PC-9 (cell line): ENCODE measurements at regions not wholly inside any gene's neighbourhood (a gene's known extent, or its start where the extent isn't known, plus 50 kb on each side); places are given as distances from the start of the nearest gene placed in this dataset.

ENCODE experiments used
- BruUV-seq: library from RNA; stranded (reverse); fragments of 400-500 nt; replicated peaks from 2 replicates; lab custom pipeline; 2021; lab: Mats Ljungman, UMichigan
- CTCF ChIA-PET: fragments of 300-600 bp; sonication (Branson Sonifier 250); formaldehyde crosslinking; loops from one replicate; lab custom pipeline; 2022; ENCODE audit warnings: antibody characterized with exemption; lab: Charles Lee
- POLR2A ChIA-PET: fragments of 300-600 bp; sonication (Branson Sonifier 250); formaldehyde crosslinking; loops from one replicate; lab custom pipeline; 2022; ENCODE audit warnings: antibody characterized with exemption; ENCODE audit not compliant: unreplicated experiment; lab: Charles Lee
- DNase-seq, 2 experiments: peaks; one replicate each; pipeline versions ENCODE4 v3.0.0 to v3.0.0-alpha.2; 2015 to 2022; ENCODE audit warnings: mixed read lengths in 1 of 2
- H2AFZ ChIP-seq: fragments of 200-600 bp; sonication (generic); 2 replicates; pipeline ENCODE4 v1.8.1; 2017; ENCODE audit warnings: antibody characterized with exemption
- H3F3A ChIP-seq: fragments of 200-600 bp; sonication (generic); 2 replicates; pipeline ENCODE4 v1.8.1; 2017; ENCODE audit warnings: antibody characterized with exemption, mild to moderate bottlenecking, low read depth; ENCODE audit not compliant: insufficient read depth
- H3K27ac ChIP-seq: fragments of 200-600 bp; sonication (generic); 2 replicates; pipeline ENCODE4 v1.6.1; 2016; ENCODE audit warnings: mixed run types
- H3K27me3 ChIP-seq: fragments of 200-600 bp; sonication (generic); 2 replicates; pipeline ENCODE4 v1.6.1; 2016; ENCODE audit warnings: low read depth, mixed run types; ENCODE audit not compliant: insufficient read depth
- H3K36me3 ChIP-seq: fragments of 200-600 bp; sonication (generic); 2 replicates; pipeline ENCODE4 v1.6.1; 2016; ENCODE audit warnings: low read depth, mixed run types
- H3K4me1 ChIP-seq: fragments of 200-600 bp; sonication (generic); replicated peaks from 2 replicates; pipeline ENCODE4 v1.6.1; 2016; ENCODE audit warnings: mixed run types; ENCODE audit not compliant: insufficient read depth
- H3K4me2 ChIP-seq: fragments of 200-600 bp; sonication (generic); 2 replicates; pipeline ENCODE4 v1.6.1; 2017; ENCODE audit warnings: mixed run types
- H3K4me3 ChIP-seq: fragments of 200-600 bp; sonication (generic); 2 replicates; pipeline ENCODE4 v1.6.1; 2016; ENCODE audit warnings: mixed run types
- H3K79me2 ChIP-seq: fragments of 200-600 bp; sonication (generic); 2 replicates; pipeline ENCODE4 v1.6.1; 2017; ENCODE audit warnings: low read depth, mixed run types
- H3K9me2 ChIP-seq: fragments of 200-600 bp; sonication (generic); 2 replicates; pipeline ENCODE4 v1.8.1; 2017; ENCODE audit warnings: mild to moderate bottlenecking; ENCODE audit not compliant: insufficient read depth
- H3K9me3 ChIP-seq: fragments of 200-600 bp; sonication (generic); 2 replicates; pipeline ENCODE4 v1.8.1; 2016; ENCODE audit warnings: low read depth; ENCODE audit not compliant: insufficient read depth
- H4K20me1 ChIP-seq: fragments of 200-600 bp; sonication (generic); 2 replicates; pipeline ENCODE4 v1.8.1; 2017; ENCODE audit not compliant: insufficient read depth
- CTCF ChIP-seq: fragments of 200-600 bp; sonication (generic); conservative IDR thresholded peaks from 2 replicates; pipeline ENCODE4 v1.6.1; 2017; ENCODE audit warnings: mixed run types, antibody characterized with exemption, mild to moderate bottlenecking, moderate library complexity
- EZH2 ChIP-seq: fragments of 200-600 bp; sonication (generic); IDR thresholded peaks from 2 replicates; pipeline ENCODE4 v1.8.0; 2017; ENCODE audit warnings: antibody characterized with exemption, low read depth
- intact Hi-C: fragments of 100-400 bp; cut with micrococcal nuclease; formaldehyde crosslinking; loops from one replicate; pipeline ENCODE4 v1.10.0; 2022; ENCODE audit not compliant: unreplicated experiment

GRCh38 chr2:20509301-20509769 lies 62.5 kb downstream of the RHOB start:
- no peaks in the 10 kb centered on the region for H3K9me3 ChIP-seq
- H3K27ac ChIP-seq: no peak overlapping the region
- TF ChIP-seq CTCF (no peak), EZH2 (no peak)
- H3K4me2 ChIP-seq: no peak overlapping the region
- CTCF ChIA-PET: interaction anchor here (0.6 to 1.2 kb wide), 7 partner anchors 17 to 1300 kb away, joined by 3 to 8 read pairs (median 4); no protein-coding TSS in a partner anchor
- H3F3A ChIP-seq: 0 out of 2 replicates have a peak, but pooled peaks cover 12% of the 10 kb centered on the region
- H4K20me1 ChIP-seq: no peaks in the 10 kb centered on the region
- POLR2A ChIA-PET: interaction anchor here (0.6 to 1.2 kb wide), 8 partner anchors 13 to 273 kb away, joined by 3 to 27 read pairs (median 10); partner anchors contain the start of gene RHOB
- H3K4me1 ChIP-seq: peaks cover 4% of the 10 kb centered on the region
- H3K36me3 ChIP-seq: no peaks in the 10 kb centered on the region
- DNase-seq: peak in 1 of 2 experiments; percentile 28
- H3K27me3 ChIP-seq: no peaks in the 10 kb centered on the region
- no peaks in the 10 kb centered on the region for H3K9me2 ChIP-seq
- H3K4me3 ChIP-seq: no peak overlapping the region
- intact Hi-C loops: no loop called here
- BruUV-seq: no TSS peak
- no peaks in the 10 kb centered on the region for H3K79me2 ChIP-seq
- no peak overlapping the region for H2AFZ ChIP-seq

GRCh38 chr2:20509770-20510490 lies 63.1 kb downstream of the RHOB start:
- no peak overlapping the region for H3K4me2 ChIP-seq
- DNase-seq: peak; percentile 37 to 76
- intact Hi-C loops: loop anchor here (1.0 to 5.0 kb wide), 2 partner anchors 14 to 63 kb away; partner anchors contain the start of gene RHOB

More at GRCh38 chr2:20509770-20510490, 63.1 kb downstream of the RHOB start:
- H4K20me1 ChIP-seq: no peaks in the 10 kb centered on the region
- no peak overlapping the region for H2AFZ ChIP-seq
- H3K9me3 ChIP-seq: no peaks in the 10 kb centered on the region
- POLR2A ChIA-PET: interaction anchor here (0.6 to 1.2 kb wide), 9 partner anchors 13 to 274 kb away, joined by 3 to 27 read pairs (median 10); partner anchors contain the start of gene RHOB
- H3K4me1 ChIP-seq: peaks cover 10% of the 10 kb centered on the region
- H3K9me2 ChIP-seq: no peaks in the 10 kb centered on the region
- H3F3A ChIP-seq: 0 out of 2 replicates have a peak, but pooled peaks cover 12% of the 10 kb centered on the region
- TF ChIP-seq CTCF: no peak
- TF ChIP-seq EZH2: no peak
- CTCF ChIA-PET: interaction anchor here (0.6 to 1.2 kb wide), 7 partner anchors 16 to 1301 kb away, joined by 3 to 8 read pairs (median 4); no protein-coding TSS in a partner anchor
- no peaks in the 10 kb centered on the region for H3K27me3 ChIP-seq
- no TSS peak for BruUV-seq
- H3K4me3 ChIP-seq: no peak overlapping the region
- H3K27ac ChIP-seq: no peak overlapping the region
- H3K36me3 ChIP-seq: no peaks in the 10 kb centered on the region
- H3K79me2 ChIP-seq: no peaks in the 10 kb centered on the region
